Retina (tissue), 1 donor: ENCODE measurements at regions not wholly inside any gene's neighbourhood (a gene's known extent, or its start where the extent isn't known, plus 50 kb on each side); places are given as distances from the start of the nearest gene placed in this dataset.
"Not testable (repeated sequence)": the region's sequence is repeated elsewhere in the genome, so short reads cannot be mapped to it uniquely, and the experiment has no call there.

Experiments
- DNase-seq: peaks from one replicate; pipeline ENCODE4 v3.0.0-alpha.2; 2016

DNA sequence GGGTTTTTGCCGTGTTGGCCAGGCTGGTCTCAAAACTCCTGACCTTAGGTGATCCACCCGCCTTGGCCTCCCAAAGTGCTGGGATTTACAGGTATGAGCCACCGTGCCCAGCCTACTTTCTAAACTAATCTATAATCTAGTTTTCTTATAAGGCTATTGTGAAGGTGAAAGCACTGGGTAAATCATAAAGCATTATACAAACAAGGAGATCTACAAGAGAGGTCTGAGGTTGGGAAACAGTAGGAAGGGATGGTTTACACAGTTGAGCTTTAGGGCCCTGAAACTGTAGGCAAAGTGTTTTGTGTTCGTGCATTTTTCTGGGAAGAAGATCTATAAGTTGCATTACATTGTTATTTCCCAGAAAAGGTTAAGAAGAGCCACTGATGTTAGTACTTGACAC, 84.9 kb upstream of the MED13 start:
- no peak for DNase-seq

DNA sequence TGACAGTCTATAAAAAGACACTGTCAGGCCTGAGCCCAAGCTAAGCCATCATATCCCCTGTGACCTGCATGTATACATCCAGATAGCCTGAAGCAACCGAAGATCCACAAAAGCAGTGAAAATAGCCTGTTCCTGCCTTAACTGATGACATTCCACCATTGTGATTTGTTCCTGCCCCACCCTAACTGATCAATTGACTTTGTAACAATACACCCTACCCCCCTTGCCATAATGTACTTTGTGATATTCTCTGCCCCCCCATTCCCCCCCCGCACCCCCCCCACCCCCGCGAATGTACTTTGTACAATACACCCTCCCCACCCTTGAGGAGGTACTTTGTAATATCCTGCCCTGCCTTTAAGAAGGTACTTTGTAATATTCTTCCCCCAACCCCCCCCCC, 82.2 kb upstream of the MED13 start:
- no peak for DNase-seq

DNA sequence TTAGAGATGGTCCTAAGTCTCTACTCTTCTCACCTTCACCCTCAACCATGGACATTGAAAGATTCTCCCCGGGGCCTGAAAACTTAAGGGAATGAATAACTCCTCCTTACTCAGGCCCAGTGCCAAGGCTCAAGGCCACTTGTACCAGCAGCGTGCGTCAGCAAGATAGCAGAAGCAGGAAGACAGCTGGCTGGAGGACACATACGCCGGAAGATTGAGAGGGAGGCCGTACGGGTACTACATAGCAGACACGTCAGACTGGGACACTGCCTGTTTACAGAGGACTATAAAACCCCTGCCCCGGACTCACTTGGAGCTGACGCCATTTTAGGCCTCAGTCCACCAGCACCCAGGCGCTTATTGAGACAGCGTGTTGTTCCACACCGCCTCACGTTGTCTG, 75.8 kb upstream of the MED13 start:
- DNase-seq: no peak

DNA sequence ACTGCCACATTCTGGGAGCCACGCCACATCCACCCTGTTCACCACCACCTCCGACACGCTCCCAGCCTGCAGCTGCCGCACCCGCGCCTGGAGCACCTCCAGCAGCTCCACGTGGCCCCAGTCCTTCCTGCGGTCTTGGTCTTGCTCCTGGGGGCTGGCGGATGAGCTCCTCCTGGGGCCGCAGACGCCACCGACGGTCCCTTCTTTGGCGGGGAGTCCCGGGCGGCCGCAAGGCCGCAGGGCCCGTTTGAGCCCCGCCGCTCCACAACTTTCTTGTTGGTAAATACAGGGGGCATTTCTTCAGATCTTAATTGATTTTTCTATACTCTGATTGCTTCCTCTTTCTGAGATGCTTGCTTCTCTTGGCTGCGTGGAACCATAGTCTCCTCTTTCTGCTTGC, 75.3 kb upstream of the MED13 start:
- no peak for DNase-seq

DNA sequence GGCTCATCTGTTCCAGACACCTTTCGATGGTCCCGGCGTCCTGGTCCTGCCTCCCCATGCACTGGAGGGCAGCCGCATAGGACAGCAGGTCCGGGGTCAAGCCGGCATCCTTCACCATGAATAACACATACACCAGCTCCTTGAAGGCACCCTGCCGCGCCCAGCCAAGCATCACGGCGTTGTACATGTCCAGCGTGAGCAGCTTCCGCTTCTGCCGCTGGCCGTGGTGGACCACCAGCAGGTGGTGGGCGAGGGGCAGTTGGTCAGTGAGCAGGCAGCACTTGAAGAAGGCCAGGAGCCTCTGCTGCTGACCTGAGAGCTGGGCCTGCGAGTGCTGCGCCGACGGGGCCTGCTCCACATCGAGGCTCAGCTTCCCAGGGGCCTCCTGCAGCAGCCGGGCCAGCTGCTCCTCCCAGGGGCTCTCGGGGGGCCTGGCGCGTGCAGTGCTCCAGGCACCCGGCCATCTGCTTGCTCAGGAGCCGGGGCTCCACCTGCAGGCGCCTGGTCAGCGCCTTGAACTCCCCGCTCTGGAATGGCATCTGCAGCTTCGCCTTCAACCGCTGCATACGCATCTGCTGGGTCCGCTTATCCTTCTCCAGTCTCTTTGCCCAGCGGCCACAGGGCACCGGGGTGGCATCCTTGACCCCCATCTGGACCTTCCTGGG, 74.7 kb upstream of the MED13 start:
- not testable (repeated sequence) for DNase-seq

DNA sequence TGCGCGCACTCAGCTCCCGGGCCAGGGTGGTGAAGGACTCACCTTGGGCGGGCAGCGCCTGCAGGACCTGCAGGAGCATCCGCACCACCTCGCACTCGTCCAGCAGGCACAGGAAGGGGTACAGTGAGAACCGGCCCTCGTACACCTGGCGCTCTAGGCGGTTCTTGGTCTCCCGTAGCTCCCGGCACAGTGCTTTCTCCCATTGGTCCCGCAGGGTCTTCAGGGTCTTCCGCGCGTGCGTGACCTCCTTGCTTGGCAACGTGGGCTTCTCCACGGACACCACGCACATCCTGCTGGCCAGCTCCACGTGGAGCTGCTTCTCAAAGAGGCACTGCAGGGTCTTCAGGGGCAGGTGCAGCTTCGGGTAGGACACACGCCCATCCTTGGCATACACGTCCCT, 74.1 kb upstream of the MED13 start:
- DNase-seq: no peak

DNA sequence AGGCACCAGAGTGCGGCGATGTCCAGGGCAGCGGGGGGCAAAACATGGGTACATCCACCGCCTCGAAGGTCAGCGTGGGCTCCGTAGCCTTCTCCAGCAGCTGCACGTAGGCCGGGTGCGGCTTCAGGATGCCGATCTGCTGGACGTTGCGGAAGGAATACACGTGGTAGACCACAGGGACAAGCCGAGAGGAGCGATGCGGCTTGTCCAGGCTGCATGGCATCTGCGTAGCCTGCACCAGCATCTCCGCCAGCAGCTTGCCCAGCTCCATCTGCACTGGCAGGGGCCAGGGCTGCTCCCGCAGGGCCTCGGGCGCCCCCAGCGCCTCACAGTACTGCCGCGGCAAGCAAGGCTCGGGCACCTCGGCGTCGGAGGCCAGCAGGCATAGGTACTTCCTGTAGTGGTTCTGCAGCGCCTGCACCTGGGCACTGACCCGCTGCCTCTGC, 73.6 kb upstream of the MED13 start:
- not testable (repeated sequence) for DNase-seq

DNA sequence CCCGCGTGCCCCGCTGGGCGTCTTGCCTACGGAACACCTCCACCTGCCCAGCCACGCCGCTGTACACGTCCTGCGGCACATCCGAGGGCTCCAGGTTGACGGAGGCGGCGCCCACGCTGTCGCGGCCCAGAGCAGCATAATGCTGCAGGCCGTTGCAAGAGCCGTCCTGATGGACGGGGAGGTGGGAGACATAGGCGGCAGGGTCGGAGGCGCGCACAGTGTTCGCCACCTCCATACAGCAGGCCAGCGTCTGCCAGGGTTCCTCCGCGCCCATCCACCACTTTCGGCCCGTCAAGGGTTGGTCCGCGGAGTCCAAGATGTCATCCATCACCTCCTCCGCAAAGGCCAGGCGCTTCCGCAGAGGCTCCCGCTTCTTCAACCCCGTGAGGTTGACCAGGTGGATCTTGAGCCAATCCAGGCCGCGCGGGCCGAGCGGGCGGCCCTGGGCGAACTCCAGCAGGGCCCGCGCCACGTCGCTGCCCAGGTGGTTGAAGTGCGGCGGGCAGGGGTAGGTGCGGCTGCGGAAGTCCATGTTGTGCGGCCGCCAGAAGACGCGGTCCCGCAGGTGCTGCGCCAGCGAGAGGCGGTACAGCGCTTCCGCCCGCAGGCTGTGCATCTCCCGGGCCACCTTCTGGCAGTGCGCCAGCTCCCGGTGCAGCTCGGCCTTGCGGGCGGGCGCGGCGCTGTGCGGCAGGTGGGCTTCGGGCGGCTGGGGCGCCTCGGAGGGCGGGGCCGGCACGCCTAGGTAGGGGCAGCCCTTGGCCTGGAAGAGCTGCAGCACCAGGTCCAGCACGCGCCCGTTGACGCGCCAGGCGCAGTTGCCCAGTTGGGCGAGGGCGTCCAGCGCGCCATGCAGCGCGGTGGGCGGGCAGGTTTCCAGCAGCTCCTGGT, 72.9 kb upstream of the MED13 start:
- peak; percentile 73 for DNase-seq

DNA sequence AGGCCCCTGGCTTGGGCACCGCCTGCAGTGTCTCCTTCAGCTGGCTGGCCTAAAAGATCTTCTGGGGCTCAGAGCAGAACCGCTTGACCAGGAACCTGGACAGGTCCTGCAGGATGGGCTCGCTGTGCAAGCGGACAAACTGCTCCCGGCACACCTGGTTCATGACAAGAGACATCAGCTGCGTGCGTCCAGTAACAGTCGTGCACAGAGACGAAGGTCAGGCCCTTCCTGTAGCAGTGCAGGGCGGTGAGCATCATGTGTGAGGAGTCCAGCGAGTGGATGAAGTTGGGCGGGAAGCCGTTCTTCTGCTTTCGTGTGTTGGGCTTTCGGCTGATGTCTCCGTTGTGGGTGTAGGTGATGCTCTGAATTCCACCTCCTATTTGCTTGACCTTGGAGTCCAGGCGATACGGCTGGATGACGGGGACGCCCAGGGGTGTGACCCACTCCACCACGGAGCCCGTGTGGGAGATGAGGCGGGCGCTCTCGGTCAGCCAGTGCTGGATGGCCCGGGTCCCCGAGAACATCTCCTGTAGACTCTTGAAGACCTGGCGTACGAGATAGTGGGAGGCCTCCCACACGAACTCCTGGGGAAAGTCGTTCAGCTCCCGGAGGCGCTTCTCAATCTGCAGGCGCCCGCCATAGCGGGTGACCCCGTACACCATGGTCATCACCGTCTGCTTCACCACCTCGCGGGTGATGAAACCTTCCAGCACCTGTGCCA, 72.1 kb upstream of the MED13 start:
- not testable (repeated sequence) for DNase-seq

DNA sequence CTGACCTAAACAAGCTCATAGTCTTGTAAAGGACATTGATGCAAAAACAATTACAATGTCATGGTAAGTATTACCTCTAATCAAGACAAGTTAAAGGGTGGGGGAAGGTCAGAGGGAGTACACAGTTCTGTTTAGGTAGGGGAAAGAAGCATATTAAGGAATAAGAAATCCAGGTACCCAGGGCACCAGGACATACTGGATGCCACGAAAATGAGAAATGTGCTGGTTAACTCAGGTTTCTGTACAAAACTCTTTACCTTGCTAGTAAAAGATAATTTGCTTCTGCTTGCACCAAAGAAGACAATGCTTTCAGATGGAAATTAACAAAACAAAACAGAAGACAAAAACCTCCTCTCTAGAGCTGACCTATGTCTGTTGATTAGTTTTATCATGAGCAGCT, 70.7 kb upstream of the MED13 start:
- no peak for DNase-seq

DNA sequence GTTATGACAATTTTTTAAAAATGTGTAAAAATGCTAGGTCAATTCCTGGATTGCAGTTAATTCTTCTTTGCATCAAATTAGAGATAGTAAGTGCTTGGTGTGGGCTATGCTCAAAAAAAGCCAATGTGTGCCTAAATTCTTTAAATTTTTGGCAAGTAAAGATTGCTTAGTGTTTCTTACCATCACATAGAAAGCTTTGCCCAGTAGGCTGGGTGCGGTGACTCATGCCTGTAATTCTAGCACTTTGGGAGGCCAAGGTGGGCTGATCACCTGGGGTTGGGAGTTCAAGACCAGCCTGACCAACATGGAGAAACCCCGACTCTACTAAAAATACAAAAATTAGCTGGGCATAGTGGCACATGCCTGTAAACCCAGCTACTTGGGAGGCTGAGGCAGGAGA, 70.0 kb upstream of the MED13 start:
- DNase-seq: not testable (repeated sequence)

DNA sequence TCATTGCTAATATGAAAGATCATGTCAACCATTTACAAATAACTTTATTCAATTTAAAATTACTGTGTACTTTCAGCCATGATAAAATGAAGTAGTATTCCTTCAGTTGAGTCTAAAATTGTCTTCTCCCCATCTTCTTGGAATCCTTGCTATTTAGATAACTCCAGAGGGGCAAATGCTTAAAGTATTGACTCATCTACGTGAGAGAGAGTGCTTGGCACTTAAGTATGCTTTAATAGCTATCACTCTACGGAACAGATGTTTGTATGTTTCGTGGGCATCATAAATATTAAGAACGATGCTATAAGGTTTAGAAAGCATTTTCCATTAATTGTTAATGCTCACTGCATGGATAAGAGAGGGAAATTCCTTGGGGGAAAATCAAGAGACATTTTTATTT, 69.3 kb upstream of the MED13 start:
- DNase-seq: no peak

DNA sequence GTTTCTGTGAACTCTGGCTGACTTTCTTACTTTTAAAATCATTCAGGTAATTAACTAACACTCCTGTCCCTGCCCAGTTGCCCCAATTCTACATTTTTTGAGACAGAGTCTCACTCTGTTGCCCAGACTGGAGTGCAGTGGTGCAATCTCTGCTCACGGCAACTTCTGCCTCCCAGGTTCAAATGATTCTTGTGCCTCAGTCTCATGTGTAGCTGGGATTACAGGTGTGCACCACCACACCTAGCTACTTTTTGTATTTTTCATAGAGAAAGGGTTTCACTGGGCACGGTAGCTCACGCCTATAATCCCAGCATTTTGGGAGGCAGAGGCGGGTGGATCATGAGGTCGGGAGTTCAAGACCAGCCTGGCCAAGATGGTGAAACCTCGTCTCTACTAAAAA, 66.2 kb upstream of the MED13 start:
- DNase-seq: not testable (repeated sequence)

DNA sequence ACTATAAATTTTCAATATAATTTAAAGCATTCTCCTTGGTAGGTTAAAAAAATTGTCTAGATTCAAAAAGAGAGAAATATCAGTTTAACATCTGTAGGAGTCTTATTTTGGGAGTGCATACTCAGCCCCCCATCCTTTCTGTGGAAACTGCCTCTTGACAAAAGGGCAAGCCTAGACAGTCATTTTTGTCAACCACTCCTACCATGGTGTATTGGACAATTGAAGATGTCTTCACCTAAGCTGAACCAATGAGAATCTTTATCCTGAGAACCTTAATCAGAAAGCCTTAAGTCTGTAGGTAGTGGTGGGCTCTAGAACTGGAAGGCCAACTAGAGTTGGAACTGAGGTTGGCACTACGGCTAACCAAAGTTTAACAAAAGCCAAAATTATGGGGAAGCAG, 65.7 kb upstream of the MED13 start:
- no peak for DNase-seq

DNA sequence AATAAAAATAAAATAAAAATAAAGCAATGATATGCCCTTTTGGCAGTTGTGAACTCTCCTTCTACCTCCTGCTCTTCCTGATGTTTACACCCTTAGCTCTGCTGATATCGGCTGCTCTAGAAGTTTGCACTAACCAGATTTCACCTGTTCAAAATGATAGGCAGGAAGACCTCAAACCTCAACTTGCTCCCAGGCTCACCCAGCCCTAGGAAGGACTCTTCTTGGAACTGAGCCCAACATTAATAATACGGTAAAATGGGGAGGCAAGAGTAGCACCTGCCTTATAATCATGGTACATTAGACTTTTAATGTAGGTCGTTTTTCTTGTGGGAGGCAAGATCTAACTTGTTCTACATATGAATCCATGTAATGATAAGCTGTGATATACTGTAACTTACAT, 61.2 kb upstream of the MED13 start:
- no peak for DNase-seq

DNA sequence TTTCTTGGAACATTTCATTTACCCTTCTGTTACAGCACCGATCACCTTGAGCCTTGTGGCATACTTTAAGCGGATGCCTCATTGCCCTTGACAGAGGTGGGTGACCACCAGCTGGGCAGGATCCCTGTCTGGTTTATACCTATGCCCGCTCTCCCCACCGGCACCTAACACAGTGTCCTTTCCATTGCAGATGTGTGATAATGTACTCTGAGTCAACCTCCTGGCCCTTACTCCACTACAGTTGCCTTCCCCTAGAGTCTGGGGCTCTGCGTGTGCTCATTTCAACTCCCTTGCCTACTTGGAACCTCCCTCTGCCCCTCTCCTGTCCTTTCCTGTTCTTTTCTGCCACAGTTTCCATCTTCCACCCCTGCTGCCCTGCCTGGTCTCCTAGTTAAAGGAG, 60.2 kb upstream of the MED13 start:
- no peak for DNase-seq

DNA sequence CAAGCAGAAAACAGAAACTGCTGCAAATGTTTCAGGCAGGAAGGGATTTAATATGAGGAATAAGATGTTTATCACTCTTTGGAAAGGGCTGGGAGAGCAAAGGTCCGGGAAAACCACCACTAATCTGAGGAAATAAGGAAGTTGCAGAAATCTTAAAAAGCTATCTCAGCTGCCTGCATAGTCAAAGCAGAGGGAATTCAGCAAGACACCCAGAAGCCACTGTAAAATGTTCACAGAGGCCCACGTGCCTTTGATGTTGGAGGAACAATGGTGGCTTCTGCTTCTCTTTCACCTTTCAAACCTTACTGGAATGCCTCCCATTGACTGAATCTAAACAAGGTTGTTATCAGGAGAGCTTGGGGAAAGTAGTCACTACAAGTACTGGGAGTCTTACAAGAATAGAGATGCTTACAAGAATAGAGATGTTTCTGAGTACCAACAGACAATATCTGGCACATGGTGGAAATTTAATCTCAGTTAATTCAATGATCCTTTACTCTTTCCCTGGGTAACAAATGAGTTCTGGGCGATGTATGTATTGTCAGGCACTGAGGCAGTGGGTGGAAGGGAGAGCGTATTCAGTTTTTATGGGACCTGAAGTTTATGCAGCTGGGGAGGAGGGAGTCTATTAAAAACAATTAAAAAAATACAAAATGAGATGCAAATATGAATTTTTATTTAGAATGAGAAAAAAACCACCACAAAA, 56.1 kb upstream of the MED13 start:
- DNase-seq: no peak

DNA sequence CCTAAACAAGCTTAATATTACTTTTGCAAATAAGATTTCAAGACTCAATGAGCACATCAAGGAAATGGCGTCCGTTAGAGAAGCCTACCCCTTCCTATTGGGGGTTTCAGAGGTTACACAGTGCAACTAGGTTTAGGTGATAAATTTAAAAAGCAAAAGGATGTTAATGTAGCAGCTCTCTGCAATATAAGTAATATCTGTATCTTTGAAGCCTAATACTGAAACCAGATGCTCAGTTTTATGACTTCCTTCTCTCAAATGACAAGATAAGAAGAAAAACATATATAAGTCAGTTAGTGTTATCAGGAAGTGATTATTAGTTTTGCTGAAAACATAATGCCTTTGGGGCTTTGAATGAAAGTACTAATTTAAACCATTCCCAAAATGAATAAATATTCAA, 54.3 kb upstream of the MED13 start:
- no peak for DNase-seq
